Psoas muscle (tissue), 7 donors: ENCODE measurements at regions not wholly inside any gene's neighbourhood (a gene's known extent, or its start where the extent isn't known, plus 50 kb on each side); places are given as distances from the start of the nearest gene placed in this dataset.

Experiments used
- ATAC-seq, 4 donors: fragments of 200-7000 bp; cut with Tn5 transposase; one replicate each; pipeline ENCODE4 v1.9.1; 2020; ENCODE audit warnings: moderate library complexity in 3 of 4, mild to moderate bottlenecking in 2 of 4
- DNase-seq, 2 donors: peaks; one replicate each; pipeline ENCODE4 v3.0.0-alpha.2; 2020
- H3K27ac ChIP-seq: fragments of 200-600 bp; one replicate; pipeline ENCODE4 v1.8.0; 2022
- H3K27me3 ChIP-seq, 3 donors: fragments of 200-600 bp in 1 of 3; one replicate each; pipeline versions ENCODE4 v1.6.1 to v1.8.0; 2013 to 2022; ENCODE audit warnings: low read length in 2 of 3, mild to moderate bottlenecking in 2 of 3, moderate library complexity in 1 of 3; ENCODE audit not compliant: insufficient read depth in 3 of 3
- H3K36me3 ChIP-seq, 2 donors: fragments of 200-600 bp in 1 of 2; one replicate each; pipeline versions ENCODE4 v1.6.1 to v1.8.0; 2013 to 2022; ENCODE audit warnings: low read depth in 1 of 2, mild to moderate bottlenecking in 1 of 2, moderate library complexity in 1 of 2; ENCODE audit not compliant: insufficient read depth in 1 of 2
- H3K4me1 ChIP-seq: fragments of 200-600 bp; one replicate; pipeline ENCODE4 v1.8.0; 2022
- H3K4me3 ChIP-seq: fragments of 200-600 bp; one replicate; pipeline ENCODE4 v1.8.0; 2022; ENCODE audit warnings: mild to moderate bottlenecking
- H3K9me3 ChIP-seq: fragments of 200-600 bp; one replicate; pipeline ENCODE4 v1.8.0; 2022
- WGBS, 3 donors: extraction: QIAGEN DNeasy Blood & Tissue Kit; methylation state at CpG; one replicate each; pipeline versions ENCODE4 v1.1.6 to v1.1.7; 2013; 5-methylcytosine and 5-hydroxymethylcytosine counted together
- intact Hi-C, 2 donors: fragments of 100-400 bp; cut with DNase I; formaldehyde crosslinking; loops; one replicate each; pipeline versions ENCODE4 v1.11.0 to v1.14.2; 2022
- TF ChIP-seq, protein P1 (sequence below): fragments of 200-600 bp; IDR thresholded peaks from one replicate; pipeline ENCODE4 v1.8.0; 2022; ENCODE audit warnings: antibody characterized with exemption
- donor health status: healthy with polysubstance abuse.
- donor health status: DM: no; HTN: no; CAD: no; lungs with moderate emphysema.
- donor health status: Bipolar disorder and iron deficiency.
- donor health status: healthy.
- donor health status: DM: yes; HTN: yes; CAD: no.
- donor health status: DM: no; HTN: no; CAD: no.
- donor health status: DM: yes; HTN: yes; CAD: no.

- H3K4me3 ChIP-seq, result no peak overlapping the region
- TF ChIP-seq, protein P1, sequence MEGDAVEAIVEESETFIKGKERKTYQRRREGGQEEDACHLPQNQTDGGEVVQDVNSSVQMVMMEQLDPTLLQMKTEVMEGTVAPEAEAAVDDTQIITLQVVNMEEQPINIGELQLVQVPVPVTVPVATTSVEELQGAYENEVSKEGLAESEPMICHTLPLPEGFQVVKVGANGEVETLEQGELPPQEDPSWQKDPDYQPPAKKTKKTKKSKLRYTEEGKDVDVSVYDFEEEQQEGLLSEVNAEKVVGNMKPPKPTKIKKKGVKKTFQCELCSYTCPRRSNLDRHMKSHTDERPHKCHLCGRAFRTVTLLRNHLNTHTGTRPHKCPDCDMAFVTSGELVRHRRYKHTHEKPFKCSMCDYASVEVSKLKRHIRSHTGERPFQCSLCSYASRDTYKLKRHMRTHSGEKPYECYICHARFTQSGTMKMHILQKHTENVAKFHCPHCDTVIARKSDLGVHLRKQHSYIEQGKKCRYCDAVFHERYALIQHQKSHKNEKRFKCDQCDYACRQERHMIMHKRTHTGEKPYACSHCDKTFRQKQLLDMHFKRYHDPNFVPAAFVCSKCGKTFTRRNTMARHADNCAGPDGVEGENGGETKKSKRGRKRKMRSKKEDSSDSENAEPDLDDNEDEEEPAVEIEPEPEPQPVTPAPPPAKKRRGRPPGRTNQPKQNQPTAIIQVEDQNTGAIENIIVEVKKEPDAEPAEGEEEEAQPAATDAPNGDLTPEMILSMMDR, result no peak
- no peaks in the 10 kb centered on the region for H3K9me3 ChIP-seq
- H3K36me3 ChIP-seq, result no peaks in the 10 kb centered on the region
- intact Hi-C loops, result no loop called here
- 83% methylated on average over 12 of the region's 12 CpGs for WGBS, 3 donors
- no peak overlapping the region for H3K27ac ChIP-seq
- ATAC-seq (no peak), DNase-seq (no peak)
- H3K4me1 ChIP-seq, result no peaks in the 10 kb centered on the region
- no peaks in the 10 kb centered on the region for H3K27me3 ChIP-seq
These were observed 107.0 kb upstream of the C1QTNF9B start for GRCh38 chr13:24004142-24004899.

GRCh38 chr13:24004971-24005370 lies 107.7 kb upstream of the C1QTNF9B start:
- TF ChIP-seq, protein P1, result no peak

DNA sequence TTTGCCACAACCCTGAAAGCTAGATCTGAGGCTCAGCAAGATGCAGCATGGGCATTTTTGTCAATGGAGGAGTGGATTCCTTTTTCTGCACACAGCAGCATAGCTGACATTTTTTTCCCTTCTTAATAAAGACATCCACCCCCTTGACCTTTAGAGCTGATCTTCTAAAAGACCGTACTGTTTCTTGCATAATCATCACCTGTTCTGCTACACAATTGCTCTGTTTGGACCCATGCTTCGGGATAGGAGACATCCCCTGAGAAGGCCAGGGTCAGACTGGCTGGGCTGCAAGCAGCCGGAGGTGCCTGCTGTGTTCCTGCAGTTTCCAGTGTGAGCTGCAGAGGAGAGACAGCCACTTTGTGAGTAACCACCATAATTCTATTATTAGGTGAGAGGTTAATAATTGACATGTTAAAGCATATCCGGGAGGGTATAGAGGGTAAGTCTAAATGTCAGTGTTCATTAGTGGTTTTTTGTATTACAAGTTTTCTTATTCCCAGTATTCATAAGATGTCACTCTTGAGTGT lies 108.5 kb upstream of the C1QTNF9B start:
- H3K27me3 ChIP-seq, result no peaks in the 10 kb centered on the region
- DNase-seq, result no peak
- no peak overlapping the region for H3K27ac ChIP-seq
- H3K36me3 ChIP-seq, result no peaks in the 10 kb centered on the region
- ATAC-seq, result no peak
- TF ChIP-seq, protein P1, result no peak
- intact Hi-C loops, result no loop called here
- H3K9me3 ChIP-seq, result no peaks in the 10 kb centered on the region
- no peak overlapping the region for H3K4me3 ChIP-seq
- WGBS, 3 donors, result 38 to 48% (median 40%) methylated on average over 4 of the region's 4 CpGs
- no peaks in the 10 kb centered on the region for H3K4me1 ChIP-seq

More at GRCh38 chr13:24004971-24005370, 107.7 kb upstream of the C1QTNF9B start:
- H3K9me3 ChIP-seq, result no peaks in the 10 kb centered on the region
- H3K4me1 ChIP-seq, result no peaks in the 10 kb centered on the region
- H3K36me3 ChIP-seq, result no peaks in the 10 kb centered on the region
- DNase-seq (no peak), ATAC-seq (no peak)
- intact Hi-C loops, result no loop called here
- H3K27ac ChIP-seq, result no peak overlapping the region
- no peaks in the 10 kb centered on the region for H3K27me3 ChIP-seq
- no peak overlapping the region for H3K4me3 ChIP-seq
- WGBS, 3 donors, result 40 to 60% (median 43%) methylated on average over 3 of the region's 3 CpGs

GRCh38 chr13:24006520-24007248 lies 109.4 kb upstream of the C1QTNF9B start:
- no peak overlapping the region for H3K4me3 ChIP-seq
- H3K27ac ChIP-seq, result no peak overlapping the region
- TF ChIP-seq, protein P1, result no peak
- ATAC-seq, result no peak
- WGBS, 3 donors, result 80 to 85% (median 84%) methylated on average over 16 to 17 of the region's 17 CpGs
- H3K27me3 ChIP-seq, result no peaks in the 10 kb centered on the region
- H3K4me1 ChIP-seq, result no peaks in the 10 kb centered on the region
- intact Hi-C loops, result no loop called here
- DNase-seq, result no peak
- no peaks in the 10 kb centered on the region for H3K9me3 ChIP-seq
- no peaks in the 10 kb centered on the region for H3K36me3 ChIP-seq
